T-helper 2 cell treated with Interferon-gamma antibody and Interleukin-4, amounts not matched to agents 100 ng/mL and 5 ng/mL, for 36 hours (primary cell): ENCODE measurements at regions not wholly inside any gene's neighbourhood (a gene's known extent, or its start where the extent isn't known, plus 50 kb on each side); places are given as distances from the start of the nearest gene placed in this dataset.

Source experiments
- intact Hi-C: fragments of 100-400 bp; cut with micrococcal nuclease; formaldehyde crosslinking; loops from one replicate; pipeline ENCODE4 v1.15.1; 2023

GRCh38 chr17:79295307-79295706, 220.7 kb downstream of the ENGASE start:
- intact Hi-C loops = no loop called here

GRCh38 chr17:79294459-79295071, 219.9 kb downstream of the ENGASE start:
- intact Hi-C loops = no loop called here

GRCh38 chr17:79292501-79292900, 217.9 kb downstream of the ENGASE start:
- intact Hi-C loops = no loop called here

- intact Hi-C loops = no loop called here
Measured at GRCh38 chr17:79291391-79291790, 216.8 kb downstream of the ENGASE start.

- intact Hi-C loops = no loop called here
Measured at GRCh38 chr17:79290726-79291125, 216.1 kb downstream of the ENGASE start.

GRCh38 chr17:79288950-79289349, 214.3 kb downstream of the ENGASE start:
- intact Hi-C loops = no loop called here

- intact Hi-C loops = no loop called here
Measured at GRCh38 chr17:79286440-79286839, 211.8 kb downstream of the ENGASE start.

- intact Hi-C loops = no loop called here
Measured at GRCh38 chr17:79285973-79286372, 211.3 kb downstream of the ENGASE start.

- intact Hi-C loops = no loop called here
Measured at GRCh38 chr17:79282294-79282693, 207.7 kb downstream of the ENGASE start.

- intact Hi-C loops = no loop called here
Measured at GRCh38 chr17:79281803-79282202, 207.2 kb downstream of the ENGASE start.

GRCh38 chr17:79280866-79281572, 206.4 kb downstream of the ENGASE start:
- intact Hi-C loops = no loop called here

- intact Hi-C loops = no loop called here
Measured at GRCh38 chr17:79280010-79280409, 205.4 kb downstream of the ENGASE start.

GRCh38 chr17:79279320-79279719, 204.7 kb downstream of the ENGASE start:
- intact Hi-C loops = no loop called here

- intact Hi-C loops = no loop called here
Measured at GRCh38 chr17:79276821-79277220, 202.2 kb downstream of the ENGASE start.

- intact Hi-C loops = no loop called here
Measured at GRCh38 chr17:79273660-79274059, 199.0 kb downstream of the ENGASE start.

- intact Hi-C loops = no loop called here
Measured at GRCh38 chr17:79272666-79273219, 198.1 kb downstream of the ENGASE start.

GRCh38 chr17:79272220-79272619, 197.6 kb downstream of the ENGASE start:
- intact Hi-C loops = no loop called here

GRCh38 chr17:79269620-79270019, 195.0 kb downstream of the ENGASE start:
- intact Hi-C loops = no loop called here

- intact Hi-C loops = no loop called here
Measured at GRCh38 chr17:79263191-79263590, 188.6 kb downstream of the ENGASE start.

- intact Hi-C loops = no loop called here
Measured at GRCh38 chr17:79262624-79263023, 188.0 kb downstream of the ENGASE start.

GRCh38 chr17:79261355-79262072, 186.9 kb downstream of the ENGASE start:
- intact Hi-C loops = no loop called here

- intact Hi-C loops = no loop called here
Measured at GRCh38 chr17:79258843-79259242, 184.2 kb downstream of the ENGASE start.
